ENCODE measurements at regions not wholly inside any gene's neighbourhood (a gene's known extent, or its start where the extent isn't known, plus 50 kb on each side); places are given as distances from the start of the nearest gene placed in this dataset.

DNA sequence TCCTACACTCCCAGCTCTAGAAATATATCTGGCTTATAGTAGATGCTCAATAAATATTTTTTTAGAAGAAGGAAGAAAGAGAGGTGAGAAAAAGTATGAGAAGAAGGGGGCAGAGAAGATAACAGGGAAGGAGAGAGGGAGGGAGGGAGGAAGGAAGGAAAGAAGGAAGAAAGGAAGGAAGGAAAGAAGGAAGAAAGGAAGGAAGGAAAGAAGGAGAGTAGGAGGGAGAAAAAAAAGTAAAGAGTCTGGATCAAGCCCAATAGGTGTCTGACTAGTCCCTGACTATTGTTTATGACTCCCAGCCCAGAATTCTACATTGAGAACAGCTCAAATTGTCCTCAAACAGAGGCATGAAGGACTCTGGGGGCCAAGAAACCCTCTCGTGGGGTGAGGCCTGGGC is 83.9 kb downstream of the THNSL2 start:
- Histone ChIP-seq H3K4me3 (ENCODE audit: low read depth, low read length) (no peak overlapping the region), H3K9me3 (ENCODE audit: control insufficient read depth, insufficient read depth, low read length) (no peaks in the 10 kb centered on the region), H3K27ac (ENCODE audit: low read depth, low read length) (no peak overlapping the region), H3K36me3 (ENCODE audit: control insufficient read depth, insufficient read depth, low read length) (no peaks in the 10 kb centered on the region), H3K27me3 (ENCODE audit: control insufficient read depth, insufficient read depth, low read length) (no peaks in the 10 kb centered on the region), H3K4me1 (ENCODE audit: control insufficient read depth, insufficient read depth, low read length) (no peaks in the 10 kb centered on the region)
- WGBS (ENCODE audit: insufficient coverage), result 70% methylated on average over 1 of the region's 1 CpG
- no peak for DNase-seq (ENCODE audit: low read depth in 4 of 6, low spot score in 6 of 6)

DNA sequence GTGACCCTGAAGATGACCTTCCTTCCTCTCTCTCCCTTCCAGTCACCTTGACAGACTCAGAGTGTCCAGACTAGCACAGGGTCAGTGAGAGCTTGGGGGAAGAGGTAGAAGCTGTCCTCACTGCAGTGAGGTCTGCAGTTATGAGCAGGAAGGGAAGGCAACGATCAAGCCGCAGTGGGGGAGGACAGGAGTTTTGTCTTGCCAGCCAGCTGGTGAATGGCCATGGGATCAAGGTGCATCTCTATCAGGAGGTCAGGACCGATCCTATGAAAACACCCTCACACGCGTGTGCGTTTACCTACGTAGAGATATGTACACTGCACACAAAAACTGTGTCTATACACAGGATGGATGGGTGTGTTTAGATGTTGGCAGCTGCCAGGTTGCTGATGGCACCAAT is 83.2 kb downstream of the THNSL2 start:
- Histone ChIP-seq H3K4me1 (ENCODE audit: control insufficient read depth, insufficient read depth, low read length) (no peaks in the 10 kb centered on the region), H3K4me3 (ENCODE audit: low read depth, low read length) (no peak overlapping the region), H3K9me3 (ENCODE audit: control insufficient read depth, insufficient read depth, low read length) (no peaks in the 10 kb centered on the region), H3K27me3 (ENCODE audit: control insufficient read depth, insufficient read depth, low read length) (no peaks in the 10 kb centered on the region), H3K36me3 (ENCODE audit: control insufficient read depth, insufficient read depth, low read length) (no peaks in the 10 kb centered on the region), H3K27ac (ENCODE audit: low read depth, low read length) (no peak overlapping the region)
- WGBS (ENCODE audit: insufficient coverage), result 96% methylated on average over 2 of the region's 7 CpGs
- DNase-seq (ENCODE audit: low read depth in 4 of 6, low spot score in 6 of 6), result no peak

DNA sequence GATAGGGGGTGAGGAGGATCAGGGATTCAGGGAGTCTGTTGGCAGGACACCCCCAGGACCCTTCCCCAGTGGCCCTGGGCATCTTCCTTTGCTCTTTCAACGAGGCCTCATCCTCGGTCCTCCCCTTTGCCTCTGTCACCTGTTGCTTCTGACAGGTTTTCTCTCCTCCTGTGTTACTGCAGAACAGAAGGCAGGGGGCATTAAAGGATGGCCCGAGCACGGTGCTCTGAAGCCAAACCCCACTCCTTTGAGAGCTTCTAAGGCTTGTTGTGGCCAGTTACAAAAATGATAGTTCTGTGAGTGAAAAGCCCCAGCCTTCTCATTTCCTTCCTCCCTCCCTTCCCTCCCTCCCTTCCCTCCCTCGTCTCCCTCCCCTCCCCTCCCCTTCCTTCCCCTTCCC is 82.5 kb downstream of the THNSL2 start:
- Histone ChIP-seq H3K4me1 (ENCODE audit: control insufficient read depth, insufficient read depth, low read length) (no peaks in the 10 kb centered on the region), H3K4me3 (ENCODE audit: low read depth, low read length) (no peak overlapping the region), H3K36me3 (ENCODE audit: control insufficient read depth, insufficient read depth, low read length) (no peaks in the 10 kb centered on the region), H3K9me3 (ENCODE audit: control insufficient read depth, insufficient read depth, low read length) (no peaks in the 10 kb centered on the region), H3K27ac (ENCODE audit: low read depth, low read length) (no peak overlapping the region), H3K27me3 (ENCODE audit: control insufficient read depth, insufficient read depth, low read length) (no peaks in the 10 kb centered on the region)
- DNase-seq (ENCODE audit: low read depth in 4 of 6, low spot score in 6 of 6), result no peak
- WGBS (ENCODE audit: insufficient coverage), result 70% methylated on average over 2 of the region's 5 CpGs

DNA sequence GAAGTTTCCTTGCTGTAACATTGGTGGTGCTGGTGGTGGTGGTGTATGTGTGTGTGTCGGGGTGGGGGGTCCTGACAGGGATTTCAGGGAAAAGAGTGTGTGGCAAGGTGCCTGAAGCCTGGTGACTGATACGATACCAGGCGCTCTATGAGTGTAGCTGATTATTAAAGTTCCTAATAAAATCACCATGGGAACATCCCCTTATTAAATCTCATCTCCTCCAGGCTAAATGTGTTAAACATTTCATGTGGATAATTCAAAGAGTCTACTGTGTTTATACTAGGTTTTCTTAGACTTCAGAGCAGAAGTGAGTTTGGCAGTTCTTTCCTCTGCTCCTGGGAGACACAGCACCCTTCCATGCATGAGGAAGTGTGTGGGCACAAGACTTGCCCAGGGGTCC is 82.0 kb downstream of the THNSL2 start:
- no peak for DNase-seq (ENCODE audit: low read depth in 4 of 6, low spot score in 6 of 6)
- Histone ChIP-seq H3K36me3 (ENCODE audit: control insufficient read depth, insufficient read depth, low read length) (no peaks in the 10 kb centered on the region), H3K27ac (ENCODE audit: low read depth, low read length) (no peak overlapping the region), H3K4me1 (ENCODE audit: control insufficient read depth, insufficient read depth, low read length) (no peaks in the 10 kb centered on the region), H3K27me3 (ENCODE audit: control insufficient read depth, insufficient read depth, low read length) (no peaks in the 10 kb centered on the region), H3K4me3 (ENCODE audit: low read depth, low read length) (no peak overlapping the region), H3K9me3 (ENCODE audit: control insufficient read depth, insufficient read depth, low read length) (no peaks in the 10 kb centered on the region)
- no CpG with 5 or more reads among the region's 3 CpGs for WGBS (ENCODE audit: insufficient coverage)

DNA sequence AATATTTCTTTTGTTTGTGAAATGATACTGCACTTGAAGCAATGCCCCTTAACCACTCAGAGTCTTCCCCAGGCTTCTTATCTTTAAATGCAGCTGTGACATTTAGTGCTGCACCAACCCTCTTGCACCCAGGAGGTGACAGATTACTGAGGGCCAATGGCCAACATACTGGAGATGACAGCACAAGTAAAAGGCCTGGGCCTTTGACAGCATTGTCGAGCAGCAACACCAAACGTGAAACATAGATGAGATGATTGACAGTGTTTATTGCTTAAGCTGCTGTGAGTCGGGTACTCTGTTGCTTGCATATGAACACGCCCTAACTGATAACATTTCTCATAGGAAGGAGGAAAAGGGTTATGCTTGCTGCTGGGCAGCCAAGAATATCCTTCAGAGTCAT is 80.3 kb downstream of the THNSL2 start:
- Histone ChIP-seq H3K9me3 (ENCODE audit: control insufficient read depth, insufficient read depth, low read length) (no peaks in the 10 kb centered on the region), H3K4me3 (ENCODE audit: low read depth, low read length) (no peak overlapping the region), H3K27me3 (ENCODE audit: control insufficient read depth, insufficient read depth, low read length) (no peaks in the 10 kb centered on the region), H3K27ac (ENCODE audit: low read depth, low read length) (no peak overlapping the region), H3K36me3 (ENCODE audit: control insufficient read depth, insufficient read depth, low read length) (no peaks in the 10 kb centered on the region), H3K4me1 (ENCODE audit: control insufficient read depth, insufficient read depth, low read length) (no peaks in the 10 kb centered on the region)
- WGBS (ENCODE audit: insufficient coverage), result 91% methylated on average over 4 of the region's 4 CpGs
- DNase-seq (ENCODE audit: low read depth in 4 of 6, low spot score in 6 of 6), result no peak

DNA sequence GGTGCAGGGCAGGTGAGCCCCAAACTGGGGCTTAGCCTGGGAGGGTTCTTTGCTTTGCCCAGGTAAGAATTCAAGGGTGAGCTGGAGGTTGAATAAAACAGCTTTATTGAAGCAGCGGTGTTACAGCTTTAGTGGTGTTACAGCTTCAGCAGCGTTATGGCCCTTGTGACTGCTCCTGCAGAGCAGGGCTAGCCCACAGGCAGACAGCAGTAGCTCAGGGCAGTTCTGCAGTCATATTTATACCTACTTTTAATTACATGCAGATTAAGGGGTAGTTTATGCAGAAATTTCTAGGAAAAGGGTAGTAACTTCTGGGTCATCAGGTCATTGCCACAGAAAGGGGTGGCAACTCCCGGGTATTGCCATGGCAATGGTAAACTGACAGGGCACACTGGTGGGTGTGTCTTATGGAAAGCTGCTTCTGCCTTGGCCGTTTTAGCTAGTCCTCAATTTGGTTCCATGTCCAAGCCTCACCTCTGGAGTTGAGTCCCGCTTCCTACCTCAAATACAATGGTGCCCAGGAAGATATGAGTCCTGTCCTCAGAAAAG is 78.2 kb downstream of the THNSL2 start:
- WGBS (ENCODE audit: insufficient coverage), result 78% methylated on average over 3 of the region's 5 CpGs
- no peaks in the 10 kb centered on the region for H3K9me3 ChIP-seq (ENCODE audit: control insufficient read depth, insufficient read depth, low read length)
- H3K4me3 ChIP-seq (ENCODE audit: low read depth, low read length), result no peak overlapping the region
- H3K4me1 ChIP-seq (ENCODE audit: control insufficient read depth, insufficient read depth, low read length), result no peaks in the 10 kb centered on the region
- no peaks in the 10 kb centered on the region for H3K27me3 ChIP-seq (ENCODE audit: control insufficient read depth, insufficient read depth, low read length)
- no peak for DNase-seq (ENCODE audit: low read depth in 4 of 6, low spot score in 6 of 6)
- no peak overlapping the region for H3K27ac ChIP-seq (ENCODE audit: low read depth, low read length)
- H3K36me3 ChIP-seq (ENCODE audit: control insufficient read depth, insufficient read depth, low read length), result no peaks in the 10 kb centered on the region

DNA sequence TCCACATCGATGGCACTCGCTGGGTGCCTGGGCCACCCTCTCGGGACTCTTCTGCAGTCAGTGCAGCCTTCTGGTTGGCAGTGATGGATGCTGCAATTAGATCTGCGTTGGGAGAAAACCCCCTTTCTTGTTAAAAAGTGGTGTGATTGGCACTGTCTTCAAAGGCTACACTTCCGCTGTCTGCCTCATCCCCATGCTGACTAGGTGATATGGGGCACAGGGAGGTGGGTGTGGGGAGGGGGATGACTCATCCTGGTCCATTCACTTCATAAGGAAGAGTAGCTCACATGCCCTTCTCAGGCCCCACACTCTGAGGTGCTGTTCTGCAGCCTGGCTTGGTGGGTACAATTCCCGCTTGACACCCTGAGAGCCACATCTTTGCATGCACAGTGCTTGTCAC is 77.4 kb downstream of the THNSL2 start:
- no peaks in the 10 kb centered on the region for H3K36me3 ChIP-seq (ENCODE audit: control insufficient read depth, insufficient read depth, low read length)
- WGBS (ENCODE audit: insufficient coverage), result 65% methylated on average over 6 of the region's 6 CpGs
- no peak overlapping the region for H3K4me3 ChIP-seq (ENCODE audit: low read depth, low read length)
- no peak for DNase-seq (ENCODE audit: low read depth in 4 of 6, low spot score in 6 of 6)
- H3K27ac ChIP-seq (ENCODE audit: low read depth, low read length), result no peak overlapping the region
- H3K9me3 ChIP-seq (ENCODE audit: control insufficient read depth, insufficient read depth, low read length), result no peaks in the 10 kb centered on the region
- H3K27me3 ChIP-seq (ENCODE audit: control insufficient read depth, insufficient read depth, low read length), result no peaks in the 10 kb centered on the region
- H3K4me1 ChIP-seq (ENCODE audit: control insufficient read depth, insufficient read depth, low read length), result no peaks in the 10 kb centered on the region

DNA sequence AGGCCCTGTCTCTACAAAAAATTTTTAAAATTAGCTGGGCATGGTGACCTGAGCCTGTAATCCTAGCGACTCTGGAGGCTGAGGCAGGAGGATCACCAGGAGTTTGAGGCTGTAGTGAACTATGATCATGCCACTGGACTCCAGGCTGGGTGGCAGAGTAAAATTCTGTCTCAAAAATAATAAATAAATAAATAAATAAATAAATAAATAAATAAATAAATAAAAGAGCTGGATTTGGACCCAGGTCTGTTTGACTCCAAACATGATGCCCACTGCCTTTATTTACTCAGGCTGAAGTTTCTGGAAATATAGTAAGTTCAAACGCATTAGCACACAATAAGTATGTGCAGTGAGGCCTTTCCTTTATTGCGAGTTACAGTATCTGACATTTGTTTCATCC is 75.0 kb downstream of the THNSL2 start:
- Histone ChIP-seq H3K4me1 (ENCODE audit: control insufficient read depth, insufficient read depth, low read length) (no peaks in the 10 kb centered on the region), H3K9me3 (ENCODE audit: control insufficient read depth, insufficient read depth, low read length) (no peaks in the 10 kb centered on the region), H3K27ac (ENCODE audit: low read depth, low read length) (no peak overlapping the region), H3K4me3 (ENCODE audit: low read depth, low read length) (no peak overlapping the region), H3K27me3 (ENCODE audit: control insufficient read depth, insufficient read depth, low read length) (no peaks in the 10 kb centered on the region), H3K36me3 (ENCODE audit: control insufficient read depth, insufficient read depth, low read length) (no peaks in the 10 kb centered on the region)
- DNase-seq (ENCODE audit: low read depth in 4 of 6, low spot score in 6 of 6), result no peak
- no CpG with 5 or more reads among the region's 3 CpGs for WGBS (ENCODE audit: insufficient coverage)

DNA sequence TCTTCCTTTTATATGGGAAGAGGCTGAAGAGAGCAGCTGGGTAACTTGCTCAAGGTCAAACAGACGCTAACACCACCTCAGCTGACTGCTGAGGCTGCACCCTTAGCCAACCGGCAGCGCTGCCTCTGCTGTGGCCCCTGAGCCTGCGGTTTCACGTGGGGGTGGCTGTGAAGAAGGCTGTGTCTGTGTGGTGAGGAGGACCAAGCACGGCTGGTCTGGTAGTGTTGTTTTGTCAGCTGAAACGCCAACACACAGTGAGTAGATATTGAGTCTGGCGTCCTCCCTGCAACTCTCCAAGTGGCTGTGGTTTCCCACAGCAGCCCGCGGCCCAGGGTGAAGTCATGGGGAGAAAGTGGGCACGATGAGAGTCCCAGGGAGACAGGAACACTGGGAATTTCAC is 69.6 kb downstream of the THNSL2 start:
- Histone ChIP-seq H3K27me3 (ENCODE audit: control insufficient read depth, insufficient read depth, low read length) (no peaks in the 10 kb centered on the region), H3K9me3 (ENCODE audit: control insufficient read depth, insufficient read depth, low read length) (no peaks in the 10 kb centered on the region), H3K4me1 (ENCODE audit: control insufficient read depth, insufficient read depth, low read length) (no peaks in the 10 kb centered on the region), H3K27ac (ENCODE audit: low read depth, low read length) (no peak overlapping the region), H3K36me3 (ENCODE audit: control insufficient read depth, insufficient read depth, low read length) (no peaks in the 10 kb centered on the region), H3K4me3 (ENCODE audit: low read depth, low read length) (no peak overlapping the region)
- WGBS (ENCODE audit: insufficient coverage), result 85% methylated on average over 10 of the region's 11 CpGs
- no peak for DNase-seq (ENCODE audit: low read depth in 4 of 6, low spot score in 6 of 6)

DNA sequence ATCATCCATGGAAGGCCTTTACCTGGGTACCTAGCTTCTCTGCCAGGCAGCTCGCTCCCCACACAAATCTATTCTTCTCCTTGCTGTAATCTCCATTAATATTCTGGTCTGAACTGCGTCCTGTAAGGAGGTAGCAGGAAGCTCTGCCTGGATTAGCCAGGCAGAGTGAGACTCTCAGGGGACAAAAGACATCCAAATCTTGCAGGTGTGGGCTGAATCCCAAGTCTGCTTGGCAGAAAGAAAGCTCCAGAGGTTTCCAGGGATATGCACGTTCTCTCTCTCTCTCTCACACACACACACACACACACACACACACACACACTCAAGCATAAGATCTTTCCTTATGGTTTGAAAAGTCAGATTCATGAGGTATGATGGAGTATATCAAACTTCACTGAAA is 66.5 kb downstream of the THNSL2 start:
- no peaks in the 10 kb centered on the region for H3K4me1 ChIP-seq (ENCODE audit: control insufficient read depth, insufficient read depth, low read length)
- peak in 1 of 6 donors; percentile 8 for DNase-seq (ENCODE audit: low read depth in 4 of 6, low spot score in 6 of 6)
- H3K9me3 ChIP-seq (ENCODE audit: control insufficient read depth, insufficient read depth, low read length), result no peaks in the 10 kb centered on the region
- no peaks in the 10 kb centered on the region for H3K36me3 ChIP-seq (ENCODE audit: control insufficient read depth, insufficient read depth, low read length)
- no peaks in the 10 kb centered on the region for H3K27me3 ChIP-seq (ENCODE audit: control insufficient read depth, insufficient read depth, low read length)
- WGBS (ENCODE audit: insufficient coverage), result 100% methylated on average over 1 of the region's 3 CpGs
- H3K27ac ChIP-seq (ENCODE audit: low read depth, low read length), result no peak overlapping the region
- H3K4me3 ChIP-seq (ENCODE audit: low read depth, low read length), result no peak overlapping the region

All from spinal cord (tissue), 9 donors.